NCI-H1436 (cell line): ENCODE measurements at regions not wholly inside any gene's neighbourhood (a gene's known extent, or its start where the extent isn't known, plus 50 kb on each side); places are given as distances from the start of the nearest gene placed in this dataset.
"Not testable (repeated sequence)": the region's sequence is repeated elsewhere in the genome, so short reads cannot be mapped to it uniquely, and the experiment has no call there.

ENCODE experiments used
- DNase-seq: peaks from one replicate; lab custom pipeline; 2025; lab: John Stamatoyannopoulos, UW

DNA sequence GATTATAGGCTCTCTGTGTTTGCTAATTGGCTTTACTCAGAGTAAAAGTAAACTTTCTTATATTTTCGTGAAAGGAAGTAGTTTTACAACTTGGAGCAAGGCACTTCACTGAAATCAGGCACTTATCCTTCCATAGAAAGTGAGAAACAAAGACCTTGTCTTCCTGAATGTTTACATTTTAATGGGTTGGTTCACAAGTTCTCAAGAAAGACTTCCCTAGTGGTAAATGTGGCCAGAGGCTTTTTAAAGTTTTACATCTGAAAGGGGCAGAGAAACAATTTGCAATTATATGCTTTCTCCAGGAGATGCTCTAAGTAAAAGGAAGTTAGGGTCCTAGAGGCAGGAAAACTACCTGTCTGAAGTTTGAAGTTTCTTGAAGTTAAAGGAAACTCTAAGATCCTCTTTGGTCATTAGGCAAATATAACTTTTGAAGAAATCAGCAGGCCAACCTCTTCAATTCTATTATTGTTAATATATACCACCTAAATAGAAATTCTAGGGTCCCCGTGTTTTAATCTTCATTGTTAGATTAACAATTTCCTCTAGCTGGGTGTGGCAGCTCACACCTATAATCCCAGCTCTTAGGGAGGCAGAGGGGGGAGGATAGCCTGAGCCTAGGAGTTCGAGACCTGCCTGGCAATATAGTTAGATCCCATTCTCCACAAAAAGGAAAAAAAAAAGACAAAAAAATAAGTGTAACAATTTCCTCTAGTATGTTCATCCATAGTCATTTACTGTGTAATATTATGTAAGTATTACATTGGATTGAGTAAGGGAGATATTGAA is 644.9 kb upstream of the FOXG1 start:
- no peak for DNase-seq

GRCh38 chr14:28130610-28131284 is 635.8 kb upstream of the FOXG1 start:
- DNase-seq: peak; percentile 78

- no peak for DNase-seq
These were observed 628.2 kb upstream of the FOXG1 start for GRCh38 chr14:28138341-28138740.

GRCh38 chr14:28141662-28142061 is 624.9 kb upstream of the FOXG1 start:
- DNase-seq: no peak

DNA sequence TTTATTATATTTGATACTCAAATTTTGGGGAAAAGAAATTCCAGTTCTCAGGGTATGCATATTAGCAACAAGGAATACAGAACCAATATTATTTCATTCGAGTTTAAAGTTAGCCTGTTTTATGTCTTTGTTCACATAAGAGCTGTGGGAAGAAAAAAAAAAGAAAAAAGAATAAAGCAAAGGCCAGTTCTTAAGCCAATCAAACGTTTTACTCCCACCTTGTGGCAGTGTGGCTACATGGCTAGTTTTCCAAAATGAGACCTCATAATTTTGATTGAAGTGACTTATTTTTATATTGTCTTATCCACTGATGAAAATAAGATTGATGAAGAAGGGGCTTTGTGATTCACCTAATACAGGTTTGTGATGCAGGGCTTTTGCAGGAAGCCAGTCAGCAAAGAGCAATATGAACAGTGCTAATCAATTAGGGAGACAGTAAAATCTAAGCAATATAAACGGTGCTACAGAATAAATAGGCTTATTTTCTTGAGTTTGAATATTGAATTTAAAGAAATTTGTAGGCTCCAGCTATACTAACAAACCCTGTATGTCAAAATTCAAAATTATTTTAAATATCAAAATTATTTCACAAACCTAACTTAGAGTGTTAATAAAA is 624.1 kb upstream of the FOXG1 start:
- DNase-seq: peak; percentile 74

DNA sequence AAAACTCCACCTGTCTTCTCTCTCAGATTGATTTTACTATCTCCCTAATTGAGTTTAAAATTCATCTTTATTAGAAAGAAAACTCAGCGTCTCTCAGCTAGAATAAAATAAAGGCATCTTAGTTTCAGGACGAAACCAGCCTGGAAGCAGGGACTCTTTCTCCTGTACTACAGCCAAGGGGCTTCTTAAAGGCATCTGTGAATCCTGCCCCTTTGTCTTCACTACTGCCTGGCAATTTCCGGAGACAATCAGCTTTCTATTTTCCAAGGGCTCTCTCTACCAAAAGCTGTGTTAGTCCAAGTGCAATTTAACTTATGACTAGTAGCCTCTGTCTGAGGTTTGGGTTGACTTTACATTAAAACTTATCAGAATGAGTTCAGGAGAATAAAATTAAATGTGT is 623.3 kb upstream of the FOXG1 start:
- no peak for DNase-seq

GRCh38 chr14:28151926-28152325 is 614.7 kb upstream of the FOXG1 start:
- no peak for DNase-seq

DNA sequence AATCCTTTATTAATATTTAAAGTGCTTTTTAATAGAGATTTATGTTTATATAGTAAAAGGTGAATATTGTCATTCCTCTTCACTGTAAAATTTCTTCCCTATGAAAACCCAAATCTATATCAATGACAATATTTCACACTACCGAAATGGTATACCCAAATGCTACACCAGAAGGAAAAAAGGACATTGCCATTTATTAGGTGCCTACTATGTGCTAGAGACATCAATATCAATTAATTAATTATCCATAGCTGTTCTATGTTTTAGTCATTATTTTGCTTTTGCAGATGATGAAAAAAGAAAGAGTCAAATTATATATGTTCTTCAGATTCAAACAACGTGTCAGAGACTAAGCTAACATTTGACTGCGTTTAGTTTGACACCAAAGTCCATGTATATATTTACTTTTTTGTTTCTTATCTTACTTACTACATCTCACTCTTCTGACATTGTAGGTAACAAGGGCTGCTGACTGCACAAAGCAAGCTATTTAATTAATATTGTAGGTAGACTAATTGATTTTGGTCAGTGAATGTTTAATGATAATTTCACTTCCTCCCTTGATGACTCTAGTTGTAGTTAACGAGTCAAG is 614.0 kb upstream of the FOXG1 start:
- no peak for DNase-seq

DNA sequence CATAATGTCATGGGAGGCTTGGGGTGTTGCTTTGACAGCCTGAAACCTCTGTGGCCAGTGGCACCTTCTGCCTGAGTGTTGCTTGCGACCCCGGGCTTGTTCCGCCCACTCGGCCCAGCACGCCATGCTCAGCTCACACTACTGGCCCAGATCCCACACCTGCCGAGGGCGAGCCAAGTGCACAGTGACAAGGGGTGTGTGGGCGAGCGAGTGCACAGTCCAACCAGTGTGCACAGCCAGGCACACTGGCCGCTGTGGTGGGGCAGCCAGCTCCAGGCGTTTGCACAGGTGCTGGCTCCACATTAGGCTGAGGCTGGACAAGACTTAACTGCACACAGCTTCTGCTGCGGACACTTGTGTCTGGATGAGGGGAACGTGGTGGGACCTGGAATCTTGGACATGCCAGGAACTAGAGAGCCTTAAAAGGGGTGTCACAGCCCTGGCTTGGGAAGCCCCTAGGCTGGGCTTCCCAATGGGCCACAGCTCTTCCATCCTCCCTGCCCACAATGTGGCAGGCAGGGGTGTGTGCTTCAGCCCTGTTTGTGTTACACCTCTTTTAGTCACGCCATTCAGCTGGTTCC is 609.2 kb upstream of the FOXG1 start:
- no peak for DNase-seq

- no peak for DNase-seq
These were observed 608.4 kb upstream of the FOXG1 start for GRCh38 chr14:28157887-28158791.

- DNase-seq: no peak
These were observed 605.5 kb upstream of the FOXG1 start for GRCh38 chr14:28161040-28161439.

GRCh38 chr14:28163233-28163632 is 603.4 kb upstream of the FOXG1 start:
- DNase-seq: no peak

DNA sequence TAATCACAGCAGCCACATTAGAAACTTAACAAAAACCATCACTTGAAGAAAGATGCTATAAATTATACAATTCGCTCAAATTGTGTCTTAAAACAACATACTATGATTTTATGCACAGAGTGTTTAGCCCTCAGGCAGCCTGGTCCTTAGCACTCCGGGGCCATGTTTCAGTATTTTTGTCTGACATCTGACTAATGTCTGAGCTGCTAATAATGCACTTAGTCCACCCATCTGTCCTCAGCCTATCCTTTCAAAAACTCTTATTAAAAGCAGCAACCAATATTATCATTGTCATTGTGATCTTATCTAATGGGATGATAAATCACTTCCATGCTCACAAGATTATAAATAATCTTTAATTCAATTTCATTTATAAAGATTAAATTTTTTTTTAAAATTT is 602.7 kb upstream of the FOXG1 start:
- no peak for DNase-seq

GRCh38 chr14:28187902-28188830 is 578.4 kb upstream of the FOXG1 start:
- not testable (repeated sequence) for DNase-seq

- DNase-seq: no peak
These were observed 569.7 kb upstream of the FOXG1 start for GRCh38 chr14:28196878-28197277.

DNA sequence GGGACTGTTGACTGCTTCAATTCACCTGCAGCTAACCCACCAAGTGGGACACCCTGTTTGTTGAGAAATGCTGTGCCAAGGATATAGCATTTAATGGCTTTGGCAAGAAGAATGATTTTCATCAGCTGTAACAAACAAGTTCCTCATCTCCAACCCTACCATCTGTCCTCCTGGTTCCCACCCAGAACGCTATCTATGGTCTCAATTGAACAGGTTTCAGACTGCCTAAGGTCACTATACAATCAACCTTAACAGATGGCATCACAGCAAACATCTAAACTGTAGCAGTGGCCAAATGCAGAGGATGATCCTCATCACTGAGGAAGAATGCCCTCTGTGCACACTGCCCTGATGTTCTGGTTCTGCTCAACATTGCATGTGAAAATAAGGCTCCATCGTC is 546.2 kb upstream of the FOXG1 start:
- DNase-seq: no peak

DNA sequence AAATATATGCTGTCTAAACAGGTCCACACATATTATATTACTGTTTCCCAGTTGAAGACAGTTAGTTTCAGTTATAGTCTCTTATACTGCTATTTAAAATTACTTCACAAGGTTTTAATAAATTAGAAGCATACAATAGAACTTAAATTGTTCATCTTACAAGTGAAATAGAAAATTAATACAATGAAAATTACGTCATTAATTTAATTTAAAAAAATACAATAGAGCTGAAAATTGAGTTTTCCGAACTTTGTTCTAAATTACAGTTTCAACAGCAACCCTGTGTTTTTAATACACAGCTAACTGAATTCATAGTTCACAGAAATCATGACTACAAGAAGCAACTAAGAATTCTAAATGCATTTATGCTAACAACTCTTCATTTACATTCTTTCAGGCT is 525.7 kb upstream of the FOXG1 start:
- DNase-seq: no peak

DNA sequence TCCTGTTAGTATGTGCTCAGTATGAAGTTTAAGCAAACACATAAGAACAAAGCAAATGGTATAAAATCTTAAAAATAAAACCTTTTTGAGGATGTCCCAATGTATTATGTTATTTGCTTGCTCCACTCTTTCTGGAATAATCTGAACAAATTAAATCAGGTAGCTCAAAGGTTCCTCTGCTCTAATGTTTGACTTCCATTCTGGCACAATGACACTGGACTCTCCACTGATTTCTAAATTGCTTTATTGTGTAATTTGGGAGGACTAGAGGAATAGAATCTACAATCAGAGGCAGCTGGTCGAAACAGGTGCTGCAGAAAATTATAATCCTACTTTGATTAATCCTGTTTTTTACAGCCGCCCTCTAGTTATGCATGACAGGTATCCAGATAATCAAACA is 523.7 kb upstream of the FOXG1 start:
- DNase-seq: peak; percentile 16

GRCh38 chr14:28243600-28243999 is 523.0 kb upstream of the FOXG1 start:
- no peak for DNase-seq

GRCh38 chr14:28245216-28245615 is 521.4 kb upstream of the FOXG1 start:
- DNase-seq: no peak
